ENCODE measurements at regions not wholly inside any gene's neighbourhood (a gene's known extent, or its start where the extent isn't known, plus 50 kb on each side); places are given as distances from the start of the nearest gene placed in this dataset.

- H3K4me3 ChIP-seq = no peak overlapping the region
- WGBS, 5 donors = 89 to 97% (median 92%) methylated on average over 13 to 15 of the region's 15 CpGs
- H3K27me3 ChIP-seq = no peaks in the 10 kb centered on the region
- H3K27ac ChIP-seq = no peak overlapping the region
- no peak for DNase-seq
- H3K36me3 ChIP-seq = no peaks in the 10 kb centered on the region
- peaks cover 0 to 4% (median 0%) of the 10 kb centered on the region in 4 donors for H3K4me1 ChIP-seq
- no peaks in the 10 kb centered on the region for H3K9me3 ChIP-seq
- TF ChIP-seq EP300 (IDR thresholded peaks at IDR 0.05) (no peak), POLR2AphosphoS5 (IDR thresholded peaks at IDR 0.05) (no peak), POLR2A (IDR thresholded peaks at IDR 0.05) (no peak), CTCF (IDR thresholded peaks at IDR 0.05) (no peak)
- intact Hi-C loops (cut with DNase I; ENCODE audit: low total_unique reads) = no loop called here
These were observed 90.2 kb downstream of the MCFD2 start for GRCh38 chr2:46825231-46825938.

- no peak overlapping the region for H3K27ac ChIP-seq
- intact Hi-C loops (cut with DNase I; ENCODE audit: low total_unique reads) = no loop called here
- DNase-seq = no peak
- no peak overlapping the region for H3K4me3 ChIP-seq
- H3K4me1 ChIP-seq = peaks cover 0 to 4% (median 0%) of the 10 kb centered on the region in 4 donors
- no peaks in the 10 kb centered on the region for H3K36me3 ChIP-seq
- no peak for TF ChIP-seq POLR2A (IDR thresholded peaks at IDR 0.05)
- no peak for TF ChIP-seq EP300 (IDR thresholded peaks at IDR 0.05)
- TF ChIP-seq CTCF (IDR thresholded peaks at IDR 0.05) = no peak
- TF ChIP-seq POLR2AphosphoS5 (IDR thresholded peaks at IDR 0.05) = no peak
- WGBS, 5 donors = 85 to 98% (median 94%) methylated on average over 3 of the region's 3 CpGs
- no peaks in the 10 kb centered on the region for H3K9me3 ChIP-seq
- H3K27me3 ChIP-seq = no peaks in the 10 kb centered on the region
These were observed 91.0 kb downstream of the MCFD2 start for GRCh38 chr2:46824611-46825010.

GRCh38 chr2:46821600-46821999 lies 94.0 kb downstream of the MCFD2 start:
- TF ChIP-seq POLR2AphosphoS5 (IDR thresholded peaks at IDR 0.05) (no peak), CTCF (IDR thresholded peaks at IDR 0.05) (no peak), EP300 (IDR thresholded peaks at IDR 0.05) (no peak), POLR2A (IDR thresholded peaks at IDR 0.05) (no peak)
- intact Hi-C loops (cut with DNase I; ENCODE audit: low total_unique reads) = no loop called here
- H3K36me3 ChIP-seq = no peaks in the 10 kb centered on the region
- no peak overlapping the region for H3K27ac ChIP-seq
- DNase-seq = no peak
- WGBS, 5 donors = 87 to 96% (median 95%) methylated on average over 2 of the region's 2 CpGs
- H3K4me3 ChIP-seq = no peak overlapping the region
- no peaks in the 10 kb centered on the region for H3K9me3 ChIP-seq
- H3K27me3 ChIP-seq = no peaks in the 10 kb centered on the region
- H3K4me1 ChIP-seq = peaks cover 0 to 22% (median 13%) of the 10 kb centered on the region in 4 donors

- H3K36me3 ChIP-seq = no peaks in the 10 kb centered on the region
- 75 to 93% (median 86%) methylated on average over 1 to 2 of the region's 2 CpGs for WGBS, 5 donors
- H3K27me3 ChIP-seq = no peaks in the 10 kb centered on the region
- no peaks in the 10 kb centered on the region for H3K9me3 ChIP-seq
- peak overlapping the region in 3 of 5 donors; percentile 55 to 66 (median 59) for H3K27ac ChIP-seq
- H3K4me3 ChIP-seq = no peak overlapping the region
- intact Hi-C loops (cut with DNase I; ENCODE audit: low total_unique reads) = no loop called here
- H3K4me1 ChIP-seq = peaks cover 0 to 38% (median 22%) of the 10 kb centered on the region in 4 donors
- no peak for DNase-seq
- TF ChIP-seq POLR2AphosphoS5 (IDR thresholded peaks at IDR 0.05) (no peak), POLR2A (IDR thresholded peaks at IDR 0.05) (no peak), EP300 (IDR thresholded peaks at IDR 0.05) (no peak), CTCF (IDR thresholded peaks at IDR 0.05) (no peak)
These were observed 96.8 kb downstream of the MCFD2 start for GRCh38 chr2:46818819-46819218.
